ENCODE measurements at regions not wholly inside any gene's neighbourhood (a gene's known extent, or its start where the extent isn't known, plus 50 kb on each side); places are given as distances from the start of the nearest gene placed in this dataset.
A peak's percentile ranks its signal among the peaks of the same experiment; 100 is the strongest.

DNA sequence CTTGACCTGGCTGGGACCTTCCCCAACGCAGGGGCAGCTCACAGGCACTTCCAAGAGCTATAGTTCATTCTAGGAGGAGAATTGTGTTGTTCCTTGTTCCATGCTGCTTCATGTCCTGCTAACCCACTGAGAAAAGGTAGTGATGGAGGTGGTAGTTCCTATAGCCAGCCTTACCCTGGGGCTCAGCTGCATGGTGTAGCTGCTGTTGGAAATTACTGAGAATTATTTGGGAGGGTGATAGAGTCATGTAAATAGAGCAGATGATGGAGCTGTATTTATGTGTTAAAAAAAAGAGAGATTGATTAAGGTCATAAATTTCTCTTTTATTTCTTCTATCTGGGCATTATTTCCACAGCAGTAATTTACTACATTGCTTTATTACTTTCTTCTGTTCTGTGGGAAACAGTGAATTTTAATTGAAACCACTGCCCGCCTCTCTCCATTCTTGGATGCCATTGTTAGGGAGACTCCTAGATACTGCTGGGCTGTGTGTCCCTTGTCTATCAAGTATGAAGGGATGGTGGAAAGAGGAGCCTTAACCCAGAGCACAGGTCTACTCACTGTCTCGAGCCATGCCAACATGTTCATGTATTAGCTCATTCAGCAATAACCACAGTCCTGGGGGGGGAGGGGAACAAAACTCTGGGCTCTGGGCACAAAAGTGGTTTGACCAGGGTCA is 309.2 kb downstream of the FAT3 start:
- Histone ChIP-seq H3K27ac (ENCODE audit: low read depth, low read length) (no peak overlapping the region), H3K4me1 (ENCODE audit: insufficient read depth, low read length) (peaks cover 11% of the 10 kb centered on the region), H3K27me3 (ENCODE audit: insufficient read depth, low read length) (no peaks in the 10 kb centered on the region), H3K9me3 (ENCODE audit: insufficient read depth, low read depth, low read length) (no peaks in the 10 kb centered on the region), H3K9ac (ENCODE audit: low read depth, low read length) (no peak overlapping the region), H3K4me3 (ENCODE audit: low read length) (no peak overlapping the region), H3K36me3 (ENCODE audit: insufficient read depth, low read length) (no peaks in the 10 kb centered on the region)
- 96% methylated on average over 3 of the region's 3 CpGs for WGBS

DNA sequence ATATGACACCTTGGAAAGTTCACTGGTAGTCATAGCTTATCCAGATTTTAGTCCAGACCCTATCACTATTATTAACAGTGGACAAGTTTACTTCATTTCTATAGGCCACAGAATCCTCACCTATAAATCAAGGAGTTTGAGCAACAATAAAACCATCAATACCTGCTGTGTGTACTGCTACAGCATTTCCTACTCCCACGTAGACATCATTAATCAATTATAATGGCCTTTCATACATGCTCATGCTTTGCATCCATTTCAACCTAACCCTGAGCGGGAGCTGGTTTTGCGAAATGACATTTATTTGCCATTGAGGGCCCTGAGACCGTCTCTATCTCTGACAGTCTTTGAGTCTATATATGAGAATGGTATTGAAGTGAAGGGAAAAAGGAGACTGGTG is 312.3 kb downstream of the FAT3 start:
- 91% methylated on average over 4 of the region's 4 CpGs for WGBS
- H3K27ac ChIP-seq (ENCODE audit: low read depth, low read length): no peak overlapping the region
- H3K27me3 ChIP-seq (ENCODE audit: insufficient read depth, low read length): no peaks in the 10 kb centered on the region
- H3K36me3 ChIP-seq (ENCODE audit: insufficient read depth, low read length): no peaks in the 10 kb centered on the region
- no peaks in the 10 kb centered on the region for H3K9me3 ChIP-seq (ENCODE audit: insufficient read depth, low read depth, low read length)
- no peak overlapping the region for H3K9ac ChIP-seq (ENCODE audit: low read depth, low read length)
- H3K4me3 ChIP-seq (ENCODE audit: low read length): no peak overlapping the region
- peaks cover 26% of the 10 kb centered on the region for H3K4me1 ChIP-seq (ENCODE audit: insufficient read depth, low read length)

DNA sequence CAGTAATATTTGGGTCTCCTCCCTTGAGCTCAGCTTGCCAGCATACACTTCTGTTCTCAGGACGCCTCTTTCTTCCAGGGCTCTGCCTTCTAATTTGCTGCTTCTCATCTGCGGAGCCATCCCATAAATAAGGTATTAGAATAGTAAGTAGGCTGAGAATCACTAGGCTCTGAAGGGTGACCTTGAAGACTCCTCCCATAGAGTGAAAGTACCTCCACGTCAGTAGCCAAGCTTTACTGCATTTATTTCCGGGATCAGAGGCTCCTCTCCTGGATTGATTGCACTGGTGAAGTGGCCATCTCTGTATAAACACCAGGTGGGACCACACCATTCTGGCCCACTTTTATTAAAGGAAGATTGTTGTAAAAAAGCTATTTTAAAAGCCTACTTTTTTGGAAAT is 315.5 kb downstream of the FAT3 start:
- H3K27ac ChIP-seq (ENCODE audit: low read depth, low read length): no peak overlapping the region

DNA sequence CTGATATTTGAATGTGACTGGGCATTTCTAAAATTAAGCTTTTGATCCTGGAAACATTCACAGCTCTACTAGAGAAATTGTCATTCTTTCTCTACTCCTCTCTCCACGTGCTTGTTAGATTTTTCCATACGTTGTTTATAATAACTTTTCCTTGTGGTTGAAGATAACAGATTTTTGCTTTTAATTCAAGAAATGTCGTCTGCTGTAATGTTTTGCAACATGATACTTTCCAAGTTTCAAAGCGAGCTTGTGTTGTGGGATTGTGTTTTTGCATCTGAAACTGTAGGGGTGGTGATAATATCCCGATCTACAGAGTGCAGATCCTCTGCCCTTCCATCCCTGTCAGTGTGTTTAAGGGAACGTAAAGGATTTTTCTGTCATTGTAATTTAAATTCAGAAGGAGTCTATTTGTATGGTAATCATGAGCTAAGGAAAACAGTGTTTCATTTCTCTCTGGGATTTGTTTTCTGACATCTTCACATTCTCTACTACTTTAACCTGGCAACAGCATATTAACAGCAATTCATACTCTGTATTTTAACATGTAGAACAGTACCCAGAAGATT is 321.4 kb downstream of the FAT3 start:
- H3K4me3 ChIP-seq (ENCODE audit: low read length): no peak overlapping the region
- H3K36me3 ChIP-seq (ENCODE audit: insufficient read depth, low read length): no peaks in the 10 kb centered on the region
- no peak overlapping the region for H3K9ac ChIP-seq (ENCODE audit: low read depth, low read length)
- peaks cover 58% of the 10 kb centered on the region for H3K4me1 ChIP-seq (ENCODE audit: insufficient read depth, low read length)
- H3K27me3 ChIP-seq (ENCODE audit: insufficient read depth, low read length): no peaks in the 10 kb centered on the region
- H3K27ac ChIP-seq (ENCODE audit: low read depth, low read length): peak overlapping the region; percentile 24; the same call in 1 of the 2 replicates
- no peaks in the 10 kb centered on the region for H3K9me3 ChIP-seq (ENCODE audit: insufficient read depth, low read depth, low read length)
- 36% methylated on average over 5 of the region's 6 CpGs for WGBS

More for the DNA sequence above, 315.5 kb downstream of the FAT3 start:
- H3K36me3 ChIP-seq (ENCODE audit: insufficient read depth, low read length): no peaks in the 10 kb centered on the region
- H3K4me3 ChIP-seq (ENCODE audit: low read length): no peak overlapping the region
- 81% methylated on average over 4 of the region's 4 CpGs for WGBS
- no peaks in the 10 kb centered on the region for H3K9me3 ChIP-seq (ENCODE audit: insufficient read depth, low read depth, low read length)
- H3K4me1 ChIP-seq (ENCODE audit: insufficient read depth, low read length): peaks cover 32% of the 10 kb centered on the region
- H3K9ac ChIP-seq (ENCODE audit: low read depth, low read length): no peak overlapping the region; the same call in 1 of the 2 replicates
- H3K27me3 ChIP-seq (ENCODE audit: insufficient read depth, low read length): no peaks in the 10 kb centered on the region

DNA sequence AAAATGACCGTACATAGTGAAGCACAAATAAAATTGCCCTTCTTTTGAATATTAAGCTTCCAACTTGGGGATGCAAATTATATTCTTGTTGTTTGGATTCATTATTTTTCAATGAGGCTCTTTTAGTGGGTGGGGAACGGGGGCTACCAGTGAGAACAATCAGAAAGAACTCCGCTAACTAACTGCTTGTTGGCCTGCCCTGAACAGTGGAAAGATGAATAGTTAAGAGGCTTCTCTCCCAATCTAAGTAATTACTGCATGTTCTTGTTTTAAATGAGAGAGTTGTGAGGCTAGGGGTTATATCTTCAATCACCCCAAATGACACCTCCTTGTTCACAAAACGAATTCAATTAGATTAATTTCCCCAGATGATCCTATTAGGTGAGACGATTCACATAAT is 322.0 kb downstream of the FAT3 start:
- no peaks in the 10 kb centered on the region for H3K9me3 ChIP-seq (ENCODE audit: insufficient read depth, low read depth, low read length)
- H3K4me3 ChIP-seq (ENCODE audit: low read length): no peak overlapping the region
- no peaks in the 10 kb centered on the region for H3K36me3 ChIP-seq (ENCODE audit: insufficient read depth, low read length)
- peaks cover 64% of the 10 kb centered on the region for H3K4me1 ChIP-seq (ENCODE audit: insufficient read depth, low read length)
- peak overlapping the region; percentile 24; the same call in 1 of the 2 replicates for H3K27ac ChIP-seq (ENCODE audit: low read depth, low read length)
- WGBS: 66% methylated on average over 4 of the region's 5 CpGs
- no peak overlapping the region for H3K9ac ChIP-seq (ENCODE audit: low read depth, low read length)
- no peaks in the 10 kb centered on the region for H3K27me3 ChIP-seq (ENCODE audit: insufficient read depth, low read length)

DNA sequence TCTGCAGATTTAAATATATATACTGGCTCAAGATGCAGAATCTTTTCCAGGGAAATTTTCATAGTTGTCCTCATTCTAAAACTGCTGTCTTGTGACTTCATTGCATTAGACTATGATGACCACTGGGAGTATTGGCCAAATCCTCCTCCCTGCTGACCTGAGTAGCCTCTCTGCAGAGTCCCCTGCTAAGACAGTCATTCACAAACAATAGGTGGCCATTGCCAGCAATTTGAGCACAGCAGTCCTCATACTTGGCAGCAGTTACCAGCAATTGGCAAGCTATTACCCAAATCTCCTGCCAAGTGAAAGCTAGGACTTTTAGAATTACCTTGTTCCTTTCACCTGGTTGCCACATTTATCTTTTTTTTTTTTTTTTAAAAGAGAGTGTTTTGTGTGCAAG is 325.8 kb downstream of the FAT3 start:
- Histone ChIP-seq H3K36me3 (ENCODE audit: insufficient read depth, low read length) (no peaks in the 10 kb centered on the region), H3K4me3 (ENCODE audit: low read length) (0 out of 2 replicates have a peak overlapping the region, but pooled peaks have one; percentile 6), H3K27ac (ENCODE audit: low read depth, low read length) (no peak overlapping the region; the same call in 1 of the 2 replicates), H3K27me3 (ENCODE audit: insufficient read depth, low read length) (no peaks in the 10 kb centered on the region), H3K4me1 (ENCODE audit: insufficient read depth, low read length) (peaks cover 68% of the 10 kb centered on the region), H3K9me3 (ENCODE audit: insufficient read depth, low read depth, low read length) (no peaks in the 10 kb centered on the region), H3K9ac (ENCODE audit: low read depth, low read length) (no peak overlapping the region)

DNA sequence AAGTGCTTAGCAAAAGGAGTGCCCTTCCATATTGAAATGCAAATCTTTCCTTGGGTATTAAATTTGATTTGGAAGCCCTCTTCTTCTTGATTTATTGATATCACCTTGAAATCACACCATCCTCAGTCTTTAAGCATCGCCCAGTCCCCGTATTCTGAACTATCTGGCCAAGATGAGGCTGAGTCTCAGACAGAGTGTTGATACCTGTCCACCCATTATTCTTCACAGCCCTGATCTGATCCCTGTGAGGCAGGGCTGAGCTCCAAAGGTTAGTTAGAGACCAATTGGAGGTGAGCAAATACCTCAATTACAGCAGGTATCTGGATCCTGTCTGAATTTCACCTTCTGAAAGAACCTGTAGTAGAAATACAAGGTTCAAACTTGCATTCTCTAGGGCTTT is 326.3 kb downstream of the FAT3 start:
- H3K9ac ChIP-seq (ENCODE audit: low read depth, low read length): no peak overlapping the region
- no peaks in the 10 kb centered on the region for H3K36me3 ChIP-seq (ENCODE audit: insufficient read depth, low read length)
- H3K9me3 ChIP-seq (ENCODE audit: insufficient read depth, low read depth, low read length): no peaks in the 10 kb centered on the region
- H3K27ac ChIP-seq (ENCODE audit: low read depth, low read length): peak overlapping the region; percentile 1; the same call in 1 of the 2 replicates
- WGBS: 75% methylated on average over 2 of the region's 2 CpGs
- H3K4me3 ChIP-seq (ENCODE audit: low read length): 0 out of 2 replicates have a peak overlapping the region, but pooled peaks have one; percentile 6
- peaks cover 63% of the 10 kb centered on the region for H3K4me1 ChIP-seq (ENCODE audit: insufficient read depth, low read length)
- no peaks in the 10 kb centered on the region for H3K27me3 ChIP-seq (ENCODE audit: insufficient read depth, low read length)

DNA sequence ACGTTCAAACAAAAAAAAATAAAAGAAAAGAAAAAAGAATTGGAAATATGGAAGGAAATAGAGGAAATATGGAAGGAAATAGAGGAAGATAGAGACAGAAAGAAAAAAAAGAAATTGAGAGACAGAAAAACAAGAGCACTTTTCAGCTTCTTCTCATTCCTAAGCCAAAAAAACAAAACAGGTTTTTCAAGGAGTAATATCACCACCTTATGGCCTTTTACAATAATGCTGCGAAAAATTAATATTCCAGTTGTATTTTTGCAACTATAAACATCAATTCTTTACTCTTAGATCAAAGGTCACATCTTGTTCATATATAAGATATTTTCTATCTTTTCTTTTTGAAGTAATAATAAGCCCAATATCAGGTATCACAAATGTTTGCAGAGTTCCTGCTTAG is 328.3 kb downstream of the FAT3 start:
- no peaks in the 10 kb centered on the region for H3K27me3 ChIP-seq (ENCODE audit: insufficient read depth, low read length)
- no peak overlapping the region for H3K27ac ChIP-seq (ENCODE audit: low read depth, low read length)
- no peaks in the 10 kb centered on the region for H3K9me3 ChIP-seq (ENCODE audit: insufficient read depth, low read depth, low read length)
- H3K36me3 ChIP-seq (ENCODE audit: insufficient read depth, low read length): no peaks in the 10 kb centered on the region
- H3K4me3 ChIP-seq (ENCODE audit: low read length): no peak overlapping the region
- peaks cover 46% of the 10 kb centered on the region for H3K4me1 ChIP-seq (ENCODE audit: insufficient read depth, low read length)
- H3K9ac ChIP-seq (ENCODE audit: low read depth, low read length): no peak overlapping the region
- 72% methylated on average over 2 of the region's 2 CpGs for WGBS

DNA sequence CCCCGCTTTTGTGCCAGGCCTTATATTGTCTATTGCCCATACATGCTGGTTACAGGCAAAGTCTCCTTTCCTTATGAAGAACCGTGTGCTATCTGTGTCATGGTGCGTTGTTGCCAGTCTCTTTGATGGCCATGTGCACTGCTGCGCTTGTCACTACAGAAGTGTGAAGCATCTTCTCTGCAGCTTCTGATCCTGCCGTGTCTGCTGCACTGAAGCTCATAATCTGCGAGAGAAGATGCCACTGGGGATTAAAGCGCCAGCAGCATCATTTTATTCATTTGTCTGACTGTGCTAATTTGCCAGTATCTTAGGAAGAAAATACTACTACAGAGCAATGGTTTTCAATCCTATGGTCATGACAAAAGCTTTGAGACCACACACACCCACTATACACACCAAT is 330.1 kb downstream of the FAT3 start:
- Histone ChIP-seq H3K9ac (ENCODE audit: low read depth, low read length) (no peak overlapping the region), H3K36me3 (ENCODE audit: insufficient read depth, low read length) (no peaks in the 10 kb centered on the region), H3K4me3 (ENCODE audit: low read length) (no peak overlapping the region), H3K9me3 (ENCODE audit: insufficient read depth, low read depth, low read length) (no peaks in the 10 kb centered on the region), H3K27me3 (ENCODE audit: insufficient read depth, low read length) (no peaks in the 10 kb centered on the region), H3K27ac (ENCODE audit: low read depth, low read length) (no peak overlapping the region), H3K4me1 (ENCODE audit: insufficient read depth, low read length) (peaks cover 30% of the 10 kb centered on the region)
- 97% methylated on average over 7 of the region's 7 CpGs for WGBS

DNA sequence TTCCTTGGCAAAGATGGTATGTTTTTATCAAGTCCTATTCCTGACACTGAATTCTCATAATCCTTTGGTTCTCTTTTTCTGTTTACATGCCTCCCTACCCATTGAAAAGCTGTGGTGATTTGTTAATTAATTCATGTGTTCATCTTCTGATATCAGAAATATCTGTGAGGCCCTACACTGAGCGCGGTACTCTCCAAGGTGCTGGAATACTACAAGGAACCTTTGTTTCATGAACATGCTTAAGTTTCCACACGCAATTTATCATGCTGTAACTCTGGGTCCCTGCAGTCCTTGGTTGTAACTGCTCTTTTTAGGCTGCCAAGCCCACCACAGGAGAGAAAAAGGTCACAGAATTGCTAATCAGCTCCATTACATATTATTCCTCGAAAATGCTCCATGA is 331.8 kb downstream of the FAT3 start:
- H3K36me3 ChIP-seq (ENCODE audit: insufficient read depth, low read length): no peaks in the 10 kb centered on the region
- H3K9ac ChIP-seq (ENCODE audit: low read depth, low read length): no peak overlapping the region
- WGBS: 91% methylated on average over 4 of the region's 4 CpGs
- no peaks in the 10 kb centered on the region for H3K27me3 ChIP-seq (ENCODE audit: insufficient read depth, low read length)
- H3K27ac ChIP-seq (ENCODE audit: low read depth, low read length): no peak overlapping the region
- peaks cover 13% of the 10 kb centered on the region for H3K4me1 ChIP-seq (ENCODE audit: insufficient read depth, low read length)
- no peak overlapping the region for H3K4me3 ChIP-seq (ENCODE audit: low read length)
- H3K9me3 ChIP-seq (ENCODE audit: insufficient read depth, low read depth, low read length): no peaks in the 10 kb centered on the region

DNA sequence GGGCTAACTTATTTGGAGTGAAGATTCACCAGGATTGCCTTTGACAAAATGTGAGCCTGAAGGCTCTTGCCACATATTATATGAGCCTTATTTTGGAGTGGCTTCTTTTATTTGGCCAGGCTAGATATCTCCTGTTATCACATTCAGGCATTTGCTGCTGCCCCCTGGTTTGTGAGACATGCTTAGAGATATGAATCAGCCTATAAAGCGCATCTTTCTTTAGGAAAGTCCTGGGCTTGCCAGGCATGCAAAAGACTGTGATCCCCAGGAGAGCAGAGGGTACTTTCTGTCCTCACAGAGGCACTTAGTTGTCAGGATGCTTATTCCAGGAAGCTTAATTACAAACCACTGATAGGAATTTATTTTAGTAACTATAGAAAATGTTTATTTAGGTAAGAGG is 333.3 kb downstream of the FAT3 start:
- Histone ChIP-seq H3K36me3 (ENCODE audit: insufficient read depth, low read length) (no peaks in the 10 kb centered on the region), H3K9ac (ENCODE audit: low read depth, low read length) (no peak overlapping the region), H3K4me1 (ENCODE audit: insufficient read depth, low read length) (peaks cover under 1% of the 10 kb centered on the region; the same call in 1 of the 2 replicates), H3K4me3 (ENCODE audit: low read length) (no peak overlapping the region), H3K9me3 (ENCODE audit: insufficient read depth, low read depth, low read length) (no peaks in the 10 kb centered on the region), H3K27ac (ENCODE audit: low read depth, low read length) (no peak overlapping the region), H3K27me3 (ENCODE audit: insufficient read depth, low read length) (no peaks in the 10 kb centered on the region)
- 95% methylated on average over 1 of the region's 1 CpG for WGBS

All from HUES64 (cell line).